ENCODE measurements at regions not wholly inside any gene's neighbourhood (a gene's known extent, or its start where the extent isn't known, plus 50 kb on each side); places are given as distances from the start of the nearest gene placed in this dataset.
A peak's percentile ranks its signal among the peaks of the same experiment; 100 is the strongest.

DNA sequence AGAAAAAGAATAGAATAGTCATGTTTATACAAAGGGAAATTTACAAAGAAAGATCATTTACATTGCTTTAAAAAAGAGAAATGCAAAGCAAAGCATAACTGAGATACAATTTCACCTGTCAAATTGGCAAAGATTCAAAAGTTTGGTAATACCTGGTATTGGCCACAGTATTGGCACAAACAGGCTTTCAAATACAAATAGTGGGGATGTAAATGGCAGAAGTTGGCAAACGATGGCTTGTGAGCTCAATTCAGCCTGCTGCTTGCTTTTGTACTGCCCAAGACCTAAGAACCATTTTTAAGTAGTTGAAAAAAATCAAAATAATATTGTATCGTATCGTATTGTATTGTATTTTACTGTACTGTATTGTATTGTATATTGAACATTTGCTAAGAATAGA, 194.5 kb upstream of the JAG1 start:
- no peak for DNase-seq

DNA sequence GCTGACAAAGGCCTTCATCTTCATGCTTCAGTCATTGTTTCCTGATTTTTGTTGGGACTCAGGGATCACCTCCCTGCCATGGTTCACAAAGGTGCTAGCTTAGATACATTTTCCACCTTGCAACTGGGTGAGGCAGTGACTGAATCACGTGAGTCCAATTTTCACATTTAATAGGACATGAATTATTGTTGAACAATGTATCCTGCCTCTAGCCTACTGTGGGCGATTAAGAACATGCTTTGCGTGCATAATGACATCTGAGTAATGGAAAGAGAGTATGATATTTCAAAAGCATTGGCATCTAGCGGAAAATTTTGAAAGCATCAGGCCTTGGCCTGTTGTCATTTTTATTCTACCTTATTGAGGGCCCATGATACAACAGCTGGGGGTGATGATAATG, 199.2 kb upstream of the JAG1 start:
- DNase-seq = no peak

DNA sequence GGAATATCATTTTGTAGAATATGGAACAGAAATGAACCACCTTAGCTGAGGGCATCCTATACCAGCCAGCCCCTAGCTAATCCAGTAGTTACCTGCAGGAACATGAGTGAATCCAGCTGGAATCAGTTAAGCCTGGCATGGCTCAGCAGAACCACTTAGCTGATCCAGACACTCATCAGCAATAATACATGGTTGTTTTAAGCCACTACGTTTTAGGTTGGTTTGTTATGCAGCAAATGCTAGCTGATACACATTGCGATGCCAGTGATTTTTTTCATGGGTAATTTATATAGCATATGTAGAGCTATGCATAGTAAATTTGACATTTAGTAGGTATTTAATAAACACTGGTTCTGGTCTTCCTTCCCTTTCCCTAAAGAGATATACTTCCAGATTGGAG, 201.9 kb upstream of the JAG1 start:
- no peak for DNase-seq

DNA sequence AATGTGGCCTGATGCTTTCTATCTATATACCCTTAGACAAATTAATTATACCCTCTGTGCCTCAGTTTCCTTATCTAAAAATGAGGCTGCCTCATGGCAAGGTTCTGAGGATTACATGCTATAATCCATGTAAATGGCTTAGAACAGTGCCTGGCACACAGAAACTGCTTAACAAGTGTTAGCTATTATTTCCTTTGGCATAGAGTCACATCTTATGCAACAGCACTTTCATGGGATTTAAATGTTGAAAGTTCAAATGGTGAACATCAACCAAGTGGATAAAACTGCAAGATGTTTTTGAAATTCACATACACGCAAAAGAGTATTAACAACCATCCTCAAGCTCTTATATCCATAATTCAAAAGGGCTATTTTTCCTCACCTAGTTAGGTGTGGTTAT, 202.8 kb upstream of the JAG1 start:
- no peak for DNase-seq

DNA sequence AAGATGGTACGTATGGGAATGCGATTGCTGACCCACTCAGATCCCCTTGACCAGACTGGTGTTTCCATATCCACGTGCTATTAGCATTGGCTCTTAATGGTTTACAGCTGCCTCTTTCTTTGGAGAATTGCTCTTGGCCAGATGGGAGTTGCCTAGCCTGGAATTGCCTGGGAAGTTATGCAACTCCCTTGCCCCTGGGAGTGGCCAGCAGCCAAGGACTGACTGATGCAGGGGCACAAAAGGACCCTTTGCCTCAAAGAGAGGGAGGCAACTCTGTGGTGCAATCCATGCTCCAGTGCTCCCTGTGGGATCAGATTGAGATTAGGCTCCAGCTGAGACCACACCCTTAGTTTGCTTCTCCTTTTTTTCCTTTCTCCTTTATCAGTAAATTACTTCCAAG, 203.5 kb upstream of the JAG1 start:
- no peak for DNase-seq

DNA sequence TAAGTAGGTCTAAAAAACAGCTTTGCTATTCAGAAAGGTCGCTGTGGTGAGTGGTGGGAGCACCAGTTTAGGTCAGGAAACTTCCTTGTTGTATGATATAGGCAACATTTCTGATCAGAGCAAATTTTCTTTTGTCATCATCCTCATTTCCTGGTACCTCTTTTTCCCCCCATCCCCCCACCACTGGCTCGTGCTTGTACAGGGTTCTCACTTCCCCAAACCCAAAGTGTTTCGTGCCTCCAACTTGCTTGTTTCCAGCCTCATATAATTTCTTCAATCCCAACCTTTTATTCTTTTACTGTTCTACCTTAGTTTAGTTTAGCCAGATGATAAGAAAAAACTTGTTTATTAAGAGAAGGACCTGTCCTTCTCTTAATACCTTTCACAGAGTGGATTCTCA, 209.4 kb upstream of the JAG1 start:
- DNase-seq = no peak

GRCh38 chr20:10893321-10893720, 219.5 kb upstream of the JAG1 start:
- no peak for DNase-seq

GRCh38 chr20:10897336-10897735, 223.5 kb upstream of the JAG1 start:
- DNase-seq = no peak

DNA sequence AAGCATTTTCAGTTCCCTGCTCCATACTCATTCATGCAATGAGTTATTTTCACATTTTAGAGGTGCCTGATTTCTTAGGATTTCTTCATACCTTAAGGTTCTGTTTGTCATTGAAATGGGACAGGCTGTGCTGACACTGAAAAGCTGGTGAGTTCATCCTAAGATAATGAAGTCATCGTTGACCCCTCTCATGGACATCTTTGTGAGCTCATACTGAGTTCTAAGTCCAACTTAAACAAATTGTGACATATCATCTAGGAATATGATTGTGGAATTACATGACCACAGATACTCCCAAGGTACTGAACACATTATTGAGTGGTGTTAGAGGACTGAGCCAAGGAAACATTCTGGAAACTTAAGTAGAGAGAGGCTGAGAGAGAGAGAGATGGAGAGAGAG, 224.8 kb upstream of the JAG1 start:
- no peak for DNase-seq

GRCh38 chr20:10902174-10902573, 228.4 kb upstream of the JAG1 start:
- no peak for DNase-seq

DNA sequence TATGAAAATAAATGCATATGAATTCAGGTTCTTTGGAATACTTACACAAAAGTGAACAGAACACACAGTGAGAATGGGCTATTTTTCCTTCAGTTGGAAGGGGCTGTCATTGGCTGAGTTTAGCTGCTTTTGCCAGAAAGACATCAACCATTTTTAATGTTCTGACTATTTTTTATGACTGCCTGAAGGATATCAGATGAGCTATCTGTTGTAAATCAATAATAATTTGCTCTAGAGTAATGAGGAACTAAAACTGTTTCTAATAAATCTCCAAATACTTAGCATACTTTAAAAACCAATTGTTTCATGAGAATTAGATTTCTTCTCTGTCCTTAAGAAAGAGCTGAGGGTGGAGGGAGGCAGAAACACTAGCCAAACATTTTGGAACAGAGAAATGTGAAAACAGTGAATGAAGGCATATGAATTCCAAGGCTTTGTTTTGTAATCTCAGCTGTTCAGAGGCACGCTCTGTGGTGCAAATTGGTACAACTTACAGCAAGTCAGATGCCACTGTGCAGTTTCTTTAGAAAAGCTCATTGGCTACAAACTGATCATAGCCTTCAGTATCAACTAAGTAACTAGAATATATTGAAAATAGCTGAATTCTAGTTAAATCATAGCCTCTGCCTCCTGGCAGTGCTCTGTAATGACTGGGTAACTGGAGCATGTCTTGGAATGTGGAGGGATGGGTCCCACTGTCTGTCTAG, 228.9 kb upstream of the JAG1 start:
- no peak for DNase-seq

- no peak for DNase-seq
Observed at GRCh38 chr20:10906834-10907233, 233.0 kb upstream of the JAG1 start.

- no peak for DNase-seq
Observed at GRCh38 chr20:10909803-10910202, 236.0 kb upstream of the JAG1 start.

GRCh38 chr20:10910535-10911178, 236.9 kb upstream of the JAG1 start:
- DNase-seq = no peak

GRCh38 chr20:10911298-10911697, 237.5 kb upstream of the JAG1 start:
- DNase-seq = no peak

- no peak for DNase-seq
Observed at GRCh38 chr20:10915815-10916214, 242.0 kb upstream of the JAG1 start.

GRCh38 chr20:10916312-10916711, 242.5 kb upstream of the JAG1 start:
- no peak for DNase-seq

GRCh38 chr20:10917826-10918225, 244.0 kb upstream of the JAG1 start:
- DNase-seq = no peak

DNA sequence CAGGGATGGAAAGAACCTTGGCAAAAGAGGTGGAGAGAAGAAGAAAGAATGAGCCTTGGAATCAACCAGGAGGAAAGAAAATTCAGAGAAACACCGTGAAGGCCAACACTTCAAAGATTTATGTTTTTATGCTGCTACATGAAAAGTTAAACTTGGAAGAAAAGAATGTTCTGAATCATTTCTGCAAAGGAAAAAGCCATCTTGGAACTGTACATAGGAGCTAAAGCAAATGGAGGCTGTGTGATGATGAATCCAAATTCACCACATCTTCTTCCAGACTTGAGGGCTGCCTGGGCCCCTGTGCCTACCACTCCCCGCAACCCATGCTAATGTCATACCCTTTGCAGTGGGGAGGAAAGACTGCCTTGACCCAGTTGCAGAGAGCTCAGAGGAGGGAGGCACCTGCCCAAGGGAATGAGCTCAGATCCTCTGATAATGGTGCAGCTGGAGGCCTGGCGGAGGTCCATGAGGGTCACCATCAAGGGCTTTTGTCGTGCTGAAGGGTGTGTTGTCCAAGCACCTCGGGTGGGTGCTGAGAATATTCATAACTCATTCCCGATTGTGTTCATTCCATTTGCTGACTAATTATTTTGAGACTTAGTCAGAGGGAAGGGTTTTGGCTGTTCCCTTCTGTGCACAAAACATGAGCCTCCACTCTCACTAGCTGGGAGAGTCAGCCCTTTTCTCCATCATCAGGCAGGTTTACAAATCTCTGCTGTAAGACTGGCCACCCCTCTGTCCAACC, 245.8 kb upstream of the JAG1 start:
- no peak for DNase-seq

GRCh38 chr20:10920396-10920795, 246.6 kb upstream of the JAG1 start:
- no peak for DNase-seq

- DNase-seq = no peak
Observed at GRCh38 chr20:10921491-10922010, 247.8 kb upstream of the JAG1 start.

DNA sequence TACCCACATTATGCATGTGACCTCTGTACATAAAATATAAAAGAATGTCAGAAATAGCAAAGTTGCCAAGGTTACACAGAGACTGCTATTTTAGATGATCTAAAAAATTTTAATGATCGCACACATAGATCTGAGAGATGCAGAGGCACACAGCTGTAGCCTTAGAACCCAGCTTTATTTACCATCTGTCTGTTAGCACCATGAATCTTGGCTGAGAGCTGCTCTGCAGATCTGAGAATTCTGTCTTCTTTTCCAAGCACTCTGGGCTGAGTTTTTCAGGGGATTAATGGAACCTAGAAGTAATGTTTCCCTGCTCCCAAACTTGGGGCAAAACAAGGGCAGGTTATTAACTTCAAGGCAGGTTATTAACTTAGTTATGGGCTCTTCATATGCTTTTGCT, 248.7 kb upstream of the JAG1 start:
- DNase-seq = no peak

- DNase-seq = peak; percentile 71
Observed at GRCh38 chr20:10922941-10923340, 249.1 kb upstream of the JAG1 start.

DNA sequence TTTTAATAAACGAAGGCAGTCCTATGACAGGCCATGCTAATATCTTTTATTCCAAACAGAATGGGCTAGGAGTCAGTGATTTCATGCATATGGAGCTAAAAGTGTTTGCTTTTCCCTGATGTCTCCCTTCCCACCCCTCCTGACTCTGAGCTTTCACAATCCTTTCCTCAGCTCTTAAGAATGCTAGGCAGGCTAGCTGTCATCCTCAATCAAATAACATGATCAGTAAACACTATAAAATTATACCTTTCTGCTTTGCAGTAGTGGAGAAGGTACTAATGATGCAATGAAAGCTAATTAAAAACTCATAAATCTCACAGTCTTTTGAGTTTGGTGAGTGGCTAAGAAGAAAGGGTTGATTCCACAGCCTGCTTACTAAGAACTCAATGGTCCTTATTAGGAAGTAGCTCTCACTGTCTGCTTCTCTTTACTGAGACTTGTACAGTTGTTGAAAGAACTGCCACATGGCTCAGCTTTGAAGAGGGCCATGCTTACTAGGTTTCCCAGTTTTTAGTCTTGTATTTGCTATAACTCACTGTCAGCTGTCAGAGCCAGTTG, 250.9 kb upstream of the JAG1 start:
- no peak for DNase-seq

Data from left hindlimb (tissue), 1 donor.